G401 (cell line): ENCODE measurements at regions not wholly inside any gene's neighbourhood (a gene's known extent, or its start where the extent isn't known, plus 50 kb on each side); places are given as distances from the start of the nearest gene placed in this dataset.

Experiments used
- DNase-seq: peaks from one replicate; pipeline ENCODE4 v3.0.0-alpha.2; 2015; ENCODE audit warnings: low spot score
- in situ Hi-C: cut with HindIII; loops from 2 replicates; pipeline ENCODE4 v1.10.0; 2016; ENCODE audit warnings: low sequenced_read_pairs, mixed read lengths

DNA sequence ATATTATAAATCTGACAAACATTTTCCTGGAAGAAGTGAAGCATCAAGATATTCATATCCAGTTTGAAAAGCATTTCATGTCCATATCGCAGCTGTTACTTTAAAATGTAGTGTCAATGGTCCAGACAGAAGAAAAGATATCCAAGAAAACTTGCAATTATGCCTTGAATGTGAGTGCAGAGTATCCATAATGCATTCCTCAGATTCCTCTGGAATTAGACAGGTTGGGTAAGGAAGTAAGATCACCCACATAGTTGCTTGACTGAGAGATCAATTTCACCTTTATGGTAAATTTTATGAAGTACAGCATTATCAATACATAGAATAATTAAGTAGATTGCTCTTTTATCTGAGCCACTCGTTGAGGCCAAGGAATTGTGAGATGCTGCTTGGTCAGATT is 327.0 kb upstream of the SLITRK5 start:
- no peak for DNase-seq
- in situ Hi-C loops, result no loop called here

DNA sequence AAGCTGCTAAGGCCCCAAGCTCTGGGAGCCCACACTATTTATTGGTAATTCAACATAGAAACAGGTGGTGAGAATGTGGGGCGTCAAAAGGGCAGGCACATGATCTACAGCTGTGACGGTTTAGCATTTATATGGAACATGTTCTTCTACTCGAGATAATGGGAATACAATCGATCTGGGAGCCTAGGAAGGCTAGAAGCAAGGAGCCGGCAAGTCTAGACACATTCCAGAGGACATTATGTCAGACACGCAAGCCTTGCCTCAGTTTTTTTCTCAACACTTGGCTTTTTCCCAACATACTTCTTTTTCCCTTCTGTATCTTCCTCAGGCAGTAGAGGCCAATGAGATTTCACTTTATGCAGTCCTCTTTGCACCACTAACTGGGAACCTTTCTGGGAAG is 315.7 kb upstream of the SLITRK5 start:
- in situ Hi-C loops, result no loop called here
- DNase-seq, result no peak

DNA sequence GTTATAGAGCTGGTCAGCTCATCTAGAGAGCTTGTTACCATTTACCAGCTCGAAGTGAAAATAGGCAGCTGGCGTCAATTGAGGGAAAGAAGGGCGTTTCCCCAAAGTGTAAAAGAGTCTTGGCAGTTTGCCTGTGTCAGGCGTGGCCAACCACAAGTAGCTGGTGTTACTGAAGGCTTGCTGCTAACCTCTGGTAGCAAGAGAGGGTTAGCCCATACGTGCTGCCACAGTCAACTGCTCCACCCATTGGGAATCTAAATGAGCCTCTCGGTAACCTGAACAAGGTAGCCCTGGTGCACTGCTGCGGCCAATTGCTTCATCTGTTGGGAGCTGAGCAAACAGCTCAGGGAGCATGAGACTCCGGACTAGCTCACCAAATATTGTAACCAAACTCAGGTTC is 314.9 kb upstream of the SLITRK5 start:
- no peak for DNase-seq
- in situ Hi-C loops, result no loop called here

DNA sequence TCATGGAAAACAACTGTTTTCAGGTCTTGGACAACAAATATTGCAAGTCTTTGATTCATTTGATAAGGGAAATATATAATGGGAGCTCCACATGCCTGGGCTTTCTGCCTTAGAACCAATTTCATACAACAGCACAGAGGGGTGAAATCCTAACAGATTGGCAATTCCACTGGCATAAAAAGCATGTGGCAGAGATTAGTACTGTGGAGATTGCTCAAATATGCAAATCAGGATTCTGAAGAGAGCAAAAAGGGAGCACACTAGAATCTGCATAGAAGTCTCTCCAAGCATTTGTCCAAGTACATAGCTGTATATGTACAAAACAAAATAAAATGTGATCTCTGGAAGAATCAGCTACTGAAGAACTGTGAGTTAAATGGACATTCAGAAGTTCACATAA is 312.9 kb upstream of the SLITRK5 start:
- in situ Hi-C loops, result no loop called here
- DNase-seq, result no peak

DNA sequence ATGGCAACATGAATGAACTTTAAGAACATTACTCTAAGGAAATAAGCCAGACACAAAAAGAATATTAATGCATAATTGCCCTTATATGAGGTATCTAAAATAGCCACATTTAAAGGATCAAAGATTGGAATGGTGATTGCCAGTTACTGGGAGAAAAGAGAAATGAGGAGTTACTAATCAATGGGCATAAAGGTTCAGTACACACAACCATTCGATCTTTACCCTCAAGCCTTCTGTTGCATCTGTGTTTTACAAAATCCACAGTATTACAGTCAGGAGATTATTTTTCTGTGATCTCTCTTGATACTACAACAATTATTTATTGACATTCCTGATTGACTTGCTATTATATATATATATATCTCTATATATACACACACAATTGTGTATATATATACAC is 310.0 kb upstream of the SLITRK5 start:
- DNase-seq, result no peak
- in situ Hi-C loops, result no loop called here

DNA sequence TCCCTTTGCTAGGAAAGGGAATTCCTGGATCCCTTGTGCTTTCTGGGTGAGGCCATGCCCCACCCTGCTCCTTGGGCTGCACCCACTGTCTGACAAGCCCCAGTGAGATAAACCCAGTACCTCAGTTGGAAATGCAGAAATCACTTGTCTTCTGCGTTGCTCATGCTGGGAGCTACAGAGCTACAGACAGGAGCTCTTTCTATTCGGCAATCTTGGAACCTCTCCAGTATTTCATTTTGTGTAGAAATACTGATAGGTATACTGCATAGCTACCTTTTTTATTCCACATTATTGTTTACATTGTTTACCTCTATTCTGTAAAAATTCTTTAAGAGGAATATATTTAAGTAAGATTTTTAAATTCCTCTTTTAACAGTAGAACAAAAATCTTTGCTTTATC is 302.5 kb upstream of the SLITRK5 start:
- no peak for DNase-seq
- in situ Hi-C loops, result no loop called here

DNA sequence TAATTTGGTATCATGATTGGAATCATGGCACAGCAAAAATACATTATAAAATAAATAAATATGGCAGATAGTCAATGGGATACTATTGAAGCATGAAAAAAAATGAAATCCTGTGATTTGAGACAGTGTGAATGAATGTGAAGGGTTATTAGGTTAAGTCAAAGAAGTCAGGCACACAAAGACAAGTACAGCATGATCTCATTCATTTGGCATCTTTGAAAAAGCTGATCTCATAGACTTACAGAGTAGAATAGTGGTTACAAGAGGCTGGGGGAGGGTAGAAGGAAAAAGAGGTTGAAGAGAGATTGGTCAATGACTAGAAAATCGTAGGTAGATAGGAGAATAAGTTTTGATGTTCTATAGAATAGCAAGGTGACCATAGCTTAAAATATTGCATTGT is 295.1 kb upstream of the SLITRK5 start:
- no peak for DNase-seq
- in situ Hi-C loops, result no loop called here

DNA sequence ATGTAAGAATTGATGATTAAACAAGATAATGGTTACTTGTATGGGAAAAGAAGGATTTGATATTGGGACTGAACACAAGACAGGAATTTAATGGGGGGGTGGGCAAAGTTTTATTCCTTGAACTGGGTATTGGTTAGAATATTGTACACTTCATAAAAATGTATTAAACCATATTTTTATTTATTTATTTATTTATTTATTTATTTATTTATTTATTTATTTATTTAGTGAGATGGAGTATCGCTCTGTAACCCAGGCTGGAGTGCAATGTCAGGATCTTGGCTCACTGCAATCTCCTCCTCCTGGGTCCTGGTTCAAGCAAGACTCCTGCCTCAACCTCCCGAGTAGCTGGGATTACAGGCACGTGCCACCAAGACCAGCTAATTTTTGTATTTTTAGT is 287.1 kb upstream of the SLITRK5 start:
- in situ Hi-C loops, result no loop called here
- no peak for DNase-seq

DNA sequence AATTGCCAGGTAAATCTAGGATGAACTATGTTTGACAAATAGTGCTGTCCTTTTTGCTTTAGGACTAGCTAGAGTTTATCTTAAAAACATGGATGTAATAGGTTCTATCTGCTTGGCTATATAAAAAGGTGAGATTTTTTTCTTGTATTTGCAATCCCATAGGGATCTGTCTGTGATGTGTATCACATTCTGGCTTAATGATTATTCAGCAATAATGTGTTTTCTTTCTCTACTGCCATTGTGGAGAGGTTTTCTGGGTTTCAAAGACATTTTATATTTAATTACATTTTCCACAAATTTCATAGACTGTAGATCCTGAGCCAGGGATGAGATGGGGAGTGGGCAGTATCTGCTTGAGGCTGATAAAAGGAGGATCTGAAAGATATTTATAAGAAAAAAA is 277.8 kb upstream of the SLITRK5 start:
- in situ Hi-C loops, result no loop called here
- DNase-seq, result no peak

DNA sequence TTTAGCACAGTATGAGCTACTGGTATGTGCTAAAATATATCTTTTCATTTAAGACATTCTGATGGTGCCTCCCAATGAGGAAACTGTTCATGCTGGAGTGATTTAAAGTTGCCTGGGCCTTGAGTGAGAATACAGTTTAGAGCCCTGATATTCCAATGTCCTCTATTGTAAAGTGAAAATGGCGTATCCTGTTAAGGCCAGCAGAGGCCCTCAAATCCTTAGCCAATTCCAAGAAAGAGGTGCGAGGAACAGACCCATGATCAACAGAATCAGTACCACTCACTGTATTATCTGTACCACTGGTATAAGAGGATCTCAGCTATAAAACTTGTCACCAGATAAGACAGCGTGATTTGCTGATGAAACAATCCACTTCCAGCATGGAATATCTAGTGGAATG is 273.1 kb upstream of the SLITRK5 start:
- DNase-seq, result no peak
- in situ Hi-C loops, result no loop called here

DNA sequence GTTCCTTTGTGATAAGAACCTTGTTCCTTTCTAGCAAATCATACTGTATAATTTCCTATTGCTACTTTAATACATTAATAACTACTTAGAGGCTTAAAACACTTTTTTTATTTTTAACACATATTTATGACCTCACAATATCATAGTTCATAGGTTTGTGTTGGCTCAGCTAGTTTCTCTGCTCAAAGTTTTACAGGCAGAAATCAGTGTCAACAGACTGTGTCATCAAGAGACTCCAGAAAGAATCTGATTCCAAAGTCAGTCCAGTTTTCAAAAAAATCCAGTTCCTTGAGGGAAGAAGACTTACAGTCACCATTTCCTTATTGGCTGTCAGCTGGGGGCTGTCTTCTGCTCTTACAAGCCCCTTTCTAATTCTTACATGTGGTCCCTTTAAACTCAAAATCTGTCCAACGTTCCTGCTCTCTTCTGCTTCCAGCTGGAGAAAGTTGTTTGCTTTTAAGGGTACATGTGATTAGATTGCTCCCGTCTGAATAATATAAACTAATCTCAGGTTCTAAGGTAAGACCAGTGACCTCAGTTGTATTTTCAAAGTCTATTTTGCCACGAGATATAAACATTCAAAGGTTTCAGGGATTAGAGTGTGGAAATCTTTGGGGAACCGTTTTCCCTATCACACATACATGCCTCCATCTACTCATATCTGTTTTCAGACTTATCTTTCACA is 267.3 kb upstream of the SLITRK5 start:
- in situ Hi-C loops, result no loop called here
- DNase-seq, result no peak

DNA sequence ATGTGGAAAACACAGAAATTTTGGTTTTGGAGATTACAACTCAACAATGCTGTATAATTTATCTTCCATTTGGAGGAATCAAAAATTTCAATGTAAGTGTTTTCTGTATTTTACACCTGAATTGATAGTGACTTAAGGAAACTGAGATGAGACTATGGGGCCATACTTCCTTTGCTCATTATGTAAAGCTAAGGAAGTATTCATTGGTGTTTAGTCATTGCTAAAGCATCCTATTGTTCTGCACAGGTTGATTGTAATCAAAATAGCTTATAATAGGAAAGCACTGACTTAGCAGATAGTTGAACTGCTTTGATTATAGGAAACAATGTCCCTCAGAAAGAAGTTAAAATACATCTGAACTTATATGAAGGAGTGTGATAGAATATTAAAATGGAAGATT is 244.4 kb upstream of the SLITRK5 start:
- DNase-seq, result no peak
- in situ Hi-C loops, result no loop called here

DNA sequence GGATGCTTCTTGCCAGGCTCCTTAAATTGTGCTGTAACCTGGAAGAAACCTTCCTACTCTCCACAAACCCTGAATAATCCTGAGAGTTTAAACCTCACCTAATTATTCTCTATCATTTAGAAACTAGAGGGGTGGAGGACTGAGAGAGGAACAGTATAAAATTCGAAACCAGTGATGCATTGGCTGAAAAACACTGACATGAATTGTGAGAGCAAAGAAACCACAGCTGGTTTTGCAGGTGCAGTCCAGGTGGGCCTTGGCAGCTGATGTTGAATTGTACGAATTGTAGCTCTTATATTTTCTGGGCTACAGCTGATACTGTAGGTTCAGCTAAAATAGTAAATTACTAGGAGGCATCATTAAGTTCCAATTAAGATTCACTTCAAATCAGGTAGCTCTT is 227.0 kb upstream of the SLITRK5 start:
- in situ Hi-C loops, result no loop called here
- DNase-seq, result no peak

DNA sequence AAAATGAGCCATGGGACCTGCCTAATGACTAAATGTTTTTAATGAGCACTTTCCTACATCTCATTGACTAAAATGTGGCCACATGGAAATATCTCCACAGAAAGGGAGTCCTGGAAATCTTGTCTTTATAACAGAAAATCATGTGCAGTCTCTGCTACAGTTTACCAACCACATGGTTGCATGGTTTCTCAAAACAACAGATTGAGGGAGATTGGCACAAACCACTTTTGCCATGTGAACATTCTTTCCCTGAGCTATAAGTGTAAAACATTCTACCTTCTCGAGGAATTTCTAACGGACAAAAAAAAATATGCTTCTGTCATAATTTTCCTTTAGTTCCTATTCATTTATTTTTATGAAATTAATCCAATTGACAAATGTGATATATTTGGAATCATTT is 218.9 kb upstream of the SLITRK5 start:
- in situ Hi-C loops, result no loop called here
- DNase-seq, result no peak

DNA sequence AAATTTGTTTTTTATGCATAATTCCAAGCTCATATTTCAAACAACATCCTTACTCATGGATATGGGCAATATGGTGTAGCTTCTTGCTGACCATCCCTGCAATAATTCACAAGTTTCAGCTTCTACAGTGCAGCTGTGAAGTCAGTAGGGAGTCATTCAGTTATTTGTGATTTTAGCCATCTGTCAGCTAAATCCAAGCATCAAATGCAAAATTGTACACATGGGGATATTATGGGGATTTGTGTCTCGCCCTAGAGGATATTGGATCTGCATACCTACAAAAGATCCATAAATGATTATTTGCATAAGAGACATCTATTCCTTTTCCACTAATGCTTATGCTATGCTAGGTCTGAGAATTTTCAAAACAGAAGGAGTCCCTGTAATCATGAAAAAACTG is 217.9 kb upstream of the SLITRK5 start:
- in situ Hi-C loops, result no loop called here
- peak; percentile 14 for DNase-seq

DNA sequence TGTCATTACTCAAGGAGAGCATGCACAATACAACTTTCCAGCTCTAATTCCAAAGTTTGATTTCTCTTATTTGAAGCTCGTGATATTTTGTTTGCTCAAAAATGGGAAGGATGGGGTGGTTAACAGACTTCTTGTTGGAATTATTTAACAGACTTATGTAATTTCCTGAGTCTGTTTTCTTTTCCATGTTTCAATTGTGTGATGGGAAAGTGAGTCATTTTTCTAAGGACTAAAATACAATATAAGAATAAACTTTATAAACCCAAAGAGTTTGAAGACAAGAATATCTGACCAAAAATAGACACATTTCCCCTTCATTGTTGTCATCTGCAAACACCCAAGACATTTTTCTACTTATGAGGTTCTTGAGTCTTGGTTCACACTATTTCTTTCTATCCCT is 211.8 kb upstream of the SLITRK5 start:
- no peak for DNase-seq
- in situ Hi-C loops, result no loop called here

DNA sequence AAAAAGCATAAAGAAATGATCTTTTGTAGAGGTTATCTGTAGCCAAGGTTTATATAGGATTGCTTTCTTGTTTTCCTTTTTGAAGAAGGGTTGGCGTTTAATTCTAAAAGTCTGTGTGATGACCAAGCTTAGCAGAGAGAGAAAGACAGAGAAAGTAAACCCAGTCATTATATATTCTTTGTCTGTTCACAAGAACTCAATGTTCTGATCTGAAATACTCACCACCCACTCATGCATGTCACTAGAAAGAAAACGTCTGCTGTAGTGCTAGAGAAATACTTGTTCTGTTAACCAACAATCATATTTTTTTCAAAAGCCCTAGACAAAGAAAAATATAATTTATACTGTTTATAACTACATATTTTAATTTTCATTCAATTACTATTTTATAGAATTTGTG is 173.7 kb upstream of the SLITRK5 start:
- no peak for DNase-seq

DNA sequence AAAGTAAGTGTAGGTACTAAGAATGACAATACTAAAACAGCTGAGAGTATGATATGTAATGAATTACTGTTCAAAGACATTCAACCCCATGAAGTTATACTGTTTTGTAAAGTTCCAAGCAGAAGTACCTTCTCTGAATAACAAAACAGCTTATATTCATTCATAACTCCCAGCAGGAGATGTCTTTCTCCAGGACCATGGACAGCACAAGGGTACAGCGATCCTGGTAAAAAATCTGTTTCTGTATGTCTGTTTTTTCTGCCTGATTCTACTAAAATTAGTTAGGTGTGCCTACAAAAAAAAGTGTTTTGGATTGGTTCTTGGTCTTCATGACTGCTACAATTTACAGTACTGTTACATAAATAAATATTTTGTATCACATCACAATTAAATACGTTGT is 172.5 kb upstream of the SLITRK5 start:
- in situ Hi-C loops, result no loop called here
- DNase-seq, result no peak

More for the DNA sequence above, 173.7 kb upstream of the SLITRK5 start:
- in situ Hi-C loops, result no loop called here

DNA sequence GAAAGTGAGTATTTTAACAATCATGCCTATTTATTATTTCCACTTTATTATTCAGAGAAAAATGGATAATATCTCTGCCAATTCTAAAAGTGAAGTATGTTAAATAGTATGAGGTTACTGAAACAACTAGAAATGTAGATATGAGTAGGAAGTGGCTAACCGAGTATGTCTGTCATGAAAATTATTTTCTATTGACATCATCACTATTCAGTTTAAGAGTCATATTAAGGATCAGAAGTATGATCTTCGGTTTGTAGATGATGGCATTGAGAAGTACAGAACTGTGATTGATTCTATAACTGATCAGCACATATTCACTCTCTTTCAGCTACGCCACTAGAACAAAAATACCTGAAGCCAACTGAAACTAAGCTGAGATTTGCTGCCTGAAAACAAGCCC is 146.4 kb upstream of the SLITRK5 start:
- in situ Hi-C loops, result no loop called here
- DNase-seq, result no peak

DNA sequence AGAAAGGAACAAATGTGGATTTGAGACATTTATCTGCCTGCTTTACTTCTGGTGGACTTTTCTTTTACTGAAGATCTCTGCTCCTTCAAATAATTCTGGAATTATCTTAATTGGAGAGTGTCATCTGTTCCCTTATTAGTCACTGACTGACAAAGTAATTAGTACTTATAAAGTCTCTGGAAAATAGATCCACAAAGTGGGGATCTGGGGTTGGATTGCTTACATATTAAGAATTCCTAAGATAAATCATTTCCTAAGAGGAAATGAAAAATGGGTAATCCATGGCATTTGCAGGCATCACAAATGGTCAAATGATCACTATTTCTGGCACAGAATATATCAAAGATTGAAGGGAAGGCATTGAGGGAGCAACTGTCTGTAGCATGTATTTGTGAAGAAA is 137.4 kb upstream of the SLITRK5 start:
- in situ Hi-C loops, result no loop called here

DNA sequence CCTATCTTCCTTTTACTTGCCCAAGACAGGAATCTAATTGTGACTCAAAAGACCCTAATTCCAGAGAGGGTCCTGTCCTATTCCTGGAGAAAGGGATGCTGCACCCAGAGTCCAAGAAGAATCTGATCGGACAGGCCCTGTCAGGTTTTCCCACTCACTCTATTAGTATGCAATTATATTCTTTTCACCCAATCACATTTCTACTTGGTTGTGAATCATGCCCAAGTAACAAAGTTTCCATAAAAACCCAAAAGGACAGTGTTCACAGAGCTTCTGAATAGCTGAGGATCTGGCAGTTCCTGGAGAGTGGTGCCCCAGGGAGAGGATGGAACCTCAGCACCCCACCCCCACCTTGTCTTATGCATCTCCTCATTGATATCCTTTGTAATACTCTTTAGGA is 135.3 kb upstream of the SLITRK5 start:
- no peak for DNase-seq
- in situ Hi-C loops, result no loop called here

More for the DNA sequence above, 137.4 kb upstream of the SLITRK5 start:
- no peak for DNase-seq

DNA sequence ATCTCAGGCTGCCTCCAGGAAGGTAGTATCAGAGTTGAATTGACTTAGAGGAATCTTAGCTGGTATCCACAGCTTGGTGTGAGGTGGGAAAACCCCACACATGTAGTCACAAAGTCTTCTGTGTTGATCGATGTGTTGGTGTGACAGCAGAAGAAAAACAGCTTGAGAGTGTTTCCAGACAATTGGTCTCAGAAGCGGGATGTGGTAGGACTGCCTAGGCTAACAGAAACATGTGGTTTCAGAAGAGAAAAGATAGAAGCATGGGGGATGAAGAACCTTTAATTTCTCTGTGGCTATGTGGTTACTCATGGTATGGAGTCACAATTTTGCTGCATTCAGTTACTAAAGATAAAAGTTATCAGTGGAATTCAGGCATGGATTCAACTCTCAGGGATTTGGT is 134.7 kb upstream of the SLITRK5 start:
- DNase-seq, result no peak
- in situ Hi-C loops, result no loop called here
